Hematopoietic multipotent progenitor cell treated with erythropoietin and hydrocortisone succinate and interleukin-3 and kit ligand, for 6 days (in vitro differentiated cells): ENCODE measurements at regions not wholly inside any gene's neighbourhood (a gene's known extent, or its start where the extent isn't known, plus 50 kb on each side); places are given as distances from the start of the nearest gene placed in this dataset.

Source experiments
- DNase-seq: peaks from one replicate; pipeline ENCODE4 v3.0.0-alpha.2; 2015

GRCh38 chr12:124517260-124518050 lies 50.0 kb downstream of the NCOR2 start:
- DNase-seq: no peak

- no peak for DNase-seq
These were observed 50.6 kb downstream of the NCOR2 start for GRCh38 chr12:124516850-124517249.

- no peak for DNase-seq
These were observed 51.4 kb downstream of the NCOR2 start for GRCh38 chr12:124515981-124516380.

- DNase-seq: no peak
These were observed 52.1 kb downstream of the NCOR2 start for GRCh38 chr12:124514996-124515932.

GRCh38 chr12:124514145-124514995 lies 53.0 kb downstream of the NCOR2 start:
- DNase-seq: no peak

GRCh38 chr12:124513297-124513867 lies 54.0 kb downstream of the NCOR2 start:
- no peak for DNase-seq

GRCh38 chr12:124512667-124513296 lies 54.6 kb downstream of the NCOR2 start:
- DNase-seq: peak; percentile 87

GRCh38 chr12:124511259-124511985 lies 56.0 kb downstream of the NCOR2 start:
- no peak for DNase-seq

GRCh38 chr12:124510301-124510970 lies 57.0 kb downstream of the NCOR2 start:
- DNase-seq: peak; percentile 55

GRCh38 chr12:124509676-124510300 lies 57.6 kb downstream of the NCOR2 start:
- DNase-seq: peak; percentile 51

GRCh38 chr12:124509300-124509675 lies 58.1 kb downstream of the NCOR2 start:
- no peak for DNase-seq

- peak; percentile 31 for DNase-seq
These were observed 58.9 kb downstream of the NCOR2 start for GRCh38 chr12:124508381-124509079.

- DNase-seq: no peak
These were observed 60.0 kb downstream of the NCOR2 start for GRCh38 chr12:124507188-124508109.

GRCh38 chr12:124506832-124507153 lies 60.6 kb downstream of the NCOR2 start:
- DNase-seq: no peak

GRCh38 chr12:124506145-124506831 lies 61.1 kb downstream of the NCOR2 start:
- DNase-seq: peak; percentile 76

- DNase-seq: no peak
These were observed 62.2 kb downstream of the NCOR2 start for GRCh38 chr12:124505001-124505818.
